ENCODE measurements at regions not wholly inside any gene's neighbourhood (a gene's known extent, or its start where the extent isn't known, plus 50 kb on each side); places are given as distances from the start of the nearest gene placed in this dataset.

DNA sequence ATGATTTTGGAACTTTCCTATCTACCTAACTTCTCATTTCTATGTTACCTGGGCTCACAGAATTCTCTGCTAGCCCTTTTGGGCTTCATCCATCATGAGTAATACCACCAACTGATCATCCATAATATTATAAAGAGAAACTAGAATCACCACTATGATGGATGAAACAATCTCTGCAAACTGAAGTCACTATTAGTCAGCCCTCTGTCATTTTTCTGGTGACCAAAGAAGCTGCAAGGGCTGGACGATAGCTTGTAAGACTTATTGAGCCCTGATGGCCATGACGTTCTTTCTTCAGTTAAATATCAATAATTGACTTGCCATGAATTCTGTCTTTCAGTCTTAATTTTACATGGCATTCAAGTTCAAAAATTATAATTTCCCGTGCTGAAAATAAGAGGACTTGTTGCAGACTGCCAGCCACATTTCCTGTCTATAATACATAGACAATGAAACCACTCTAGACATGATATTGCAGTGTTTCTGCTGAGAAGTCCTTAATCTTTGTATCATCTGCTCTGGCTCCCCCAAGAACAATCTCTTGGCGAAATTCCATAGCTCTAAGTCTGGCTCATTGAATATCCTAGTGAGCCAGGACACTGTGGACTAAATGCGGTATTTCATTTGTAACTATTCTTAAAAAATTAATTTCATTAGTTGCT lies 655.0 kb upstream of the CAMK1G start:
- H3K27me3 ChIP-seq (ENCODE audit: insufficient read depth, low read length, poor library complexity, severe bottlenecking), result no peaks in the 10 kb centered on the region
- no peaks in the 10 kb centered on the region for H3F3A ChIP-seq (ENCODE audit: low read depth)
- no peak overlapping the region for H2AFZ ChIP-seq (ENCODE audit: low read length)
- no peaks in the 10 kb centered on the region for H3K36me3 ChIP-seq (ENCODE audit: insufficient read depth, low read length)
- no peaks in the 10 kb centered on the region for H4K20me1 ChIP-seq (ENCODE audit: insufficient read depth, low read length, poor library complexity, severe bottlenecking)
- H3K9me2 ChIP-seq (replicated peaks; ENCODE audit: low read depth, low read length), result no peaks in the 10 kb centered on the region
- H3K4me2 ChIP-seq (ENCODE audit: low read depth, low read length, poor library complexity, severe bottlenecking), result no peak overlapping the region
- H3K4me3 ChIP-seq (ENCODE audit: low read length, poor library complexity, severe bottlenecking), result no peak overlapping the region
- no peaks in the 10 kb centered on the region for H3K79me2 ChIP-seq (ENCODE audit: insufficient read depth, low read length)
- H3K4me1 ChIP-seq (ENCODE audit: insufficient read depth, low read length, poor library complexity, severe bottlenecking), result no peaks in the 10 kb centered on the region
- no peaks in the 10 kb centered on the region for H3K9me3 ChIP-seq (ENCODE audit: insufficient read depth, low read depth, low read length)
- H3K9ac ChIP-seq (ENCODE audit: low read depth, low read length, poor library complexity, severe bottlenecking), result no peak overlapping the region
- no peak for TF ChIP-seq EZH2phosphoT487 (IDR thresholded peaks at IDR 0.05; ENCODE audit: borderline replicate concordance)

DNA sequence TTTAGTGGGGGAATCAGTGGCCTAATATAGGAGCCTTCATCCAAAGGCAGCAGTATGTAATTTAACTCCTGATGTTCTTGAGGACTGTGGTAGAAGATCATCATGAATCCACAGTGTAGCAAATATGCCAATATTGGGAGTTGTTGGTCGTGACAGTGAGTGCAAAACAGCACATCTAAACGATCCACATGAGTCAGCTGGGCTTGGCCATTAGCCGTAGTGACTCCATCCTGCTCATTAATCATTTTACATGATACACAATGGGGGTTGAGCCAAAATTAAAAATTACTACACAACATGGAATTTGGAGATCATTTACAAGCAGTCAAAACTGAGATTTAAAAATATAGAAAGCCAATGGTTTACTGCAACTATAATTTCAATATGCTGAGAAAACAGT lies 653.9 kb upstream of the CAMK1G start:
- no peaks in the 10 kb centered on the region for H3F3A ChIP-seq (ENCODE audit: low read depth)
- H3K9ac ChIP-seq (ENCODE audit: low read depth, low read length, poor library complexity, severe bottlenecking), result no peak overlapping the region
- H3K4me1 ChIP-seq (ENCODE audit: insufficient read depth, low read length, poor library complexity, severe bottlenecking), result no peaks in the 10 kb centered on the region
- H4K20me1 ChIP-seq (ENCODE audit: insufficient read depth, low read length, poor library complexity, severe bottlenecking), result no peaks in the 10 kb centered on the region
- no peak for TF ChIP-seq EZH2phosphoT487 (IDR thresholded peaks at IDR 0.05; ENCODE audit: borderline replicate concordance)
- TF ChIP-seq, protein P1, sequence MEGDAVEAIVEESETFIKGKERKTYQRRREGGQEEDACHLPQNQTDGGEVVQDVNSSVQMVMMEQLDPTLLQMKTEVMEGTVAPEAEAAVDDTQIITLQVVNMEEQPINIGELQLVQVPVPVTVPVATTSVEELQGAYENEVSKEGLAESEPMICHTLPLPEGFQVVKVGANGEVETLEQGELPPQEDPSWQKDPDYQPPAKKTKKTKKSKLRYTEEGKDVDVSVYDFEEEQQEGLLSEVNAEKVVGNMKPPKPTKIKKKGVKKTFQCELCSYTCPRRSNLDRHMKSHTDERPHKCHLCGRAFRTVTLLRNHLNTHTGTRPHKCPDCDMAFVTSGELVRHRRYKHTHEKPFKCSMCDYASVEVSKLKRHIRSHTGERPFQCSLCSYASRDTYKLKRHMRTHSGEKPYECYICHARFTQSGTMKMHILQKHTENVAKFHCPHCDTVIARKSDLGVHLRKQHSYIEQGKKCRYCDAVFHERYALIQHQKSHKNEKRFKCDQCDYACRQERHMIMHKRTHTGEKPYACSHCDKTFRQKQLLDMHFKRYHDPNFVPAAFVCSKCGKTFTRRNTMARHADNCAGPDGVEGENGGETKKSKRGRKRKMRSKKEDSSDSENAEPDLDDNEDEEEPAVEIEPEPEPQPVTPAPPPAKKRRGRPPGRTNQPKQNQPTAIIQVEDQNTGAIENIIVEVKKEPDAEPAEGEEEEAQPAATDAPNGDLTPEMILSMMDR (conservative IDR thresholded peaks at IDR 0.05; ENCODE audit: low read length), result no peak
- no peaks in the 10 kb centered on the region for H3K9me2 ChIP-seq (replicated peaks; ENCODE audit: low read depth, low read length)
- H3K4me3 ChIP-seq (ENCODE audit: low read length, poor library complexity, severe bottlenecking), result no peak overlapping the region
- no peaks in the 10 kb centered on the region for H3K36me3 ChIP-seq (ENCODE audit: insufficient read depth, low read length)
- no peaks in the 10 kb centered on the region for H3K27me3 ChIP-seq (ENCODE audit: insufficient read depth, low read length, poor library complexity, severe bottlenecking)
- no peaks in the 10 kb centered on the region for H3K79me2 ChIP-seq (ENCODE audit: insufficient read depth, low read length)
- H3K4me2 ChIP-seq (ENCODE audit: low read depth, low read length, poor library complexity, severe bottlenecking), result no peak overlapping the region
- no peak overlapping the region for H2AFZ ChIP-seq (ENCODE audit: low read length)
- H3K9me3 ChIP-seq (ENCODE audit: insufficient read depth, low read depth, low read length), result no peaks in the 10 kb centered on the region

DNA sequence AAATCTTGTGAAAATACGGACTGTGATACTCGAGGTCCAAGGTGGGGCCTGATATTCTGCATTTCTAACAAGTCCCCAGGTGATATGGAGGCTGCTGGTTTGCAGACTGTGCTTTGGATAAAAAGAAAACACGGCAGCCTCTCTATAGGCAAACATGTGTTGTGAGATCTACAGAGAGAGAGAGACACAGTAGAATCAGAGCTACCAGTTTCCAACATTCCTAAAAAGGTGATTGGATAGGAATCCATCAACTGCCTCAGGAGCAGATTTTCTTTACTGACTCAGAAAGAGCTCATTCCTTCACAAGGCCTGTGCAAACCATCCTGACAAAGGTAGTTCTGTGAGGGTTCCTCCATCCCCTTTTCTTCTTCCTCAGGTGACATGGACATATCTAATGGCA lies 651.6 kb upstream of the CAMK1G start:
- no peak overlapping the region for H3K4me3 ChIP-seq (ENCODE audit: low read length, poor library complexity, severe bottlenecking)
- TF ChIP-seq, protein P1 (conservative IDR thresholded peaks at IDR 0.05; ENCODE audit: low read length), result no peak
- TF ChIP-seq EZH2phosphoT487 (IDR thresholded peaks at IDR 0.05; ENCODE audit: borderline replicate concordance), result no peak
- H3K4me1 ChIP-seq (ENCODE audit: insufficient read depth, low read length, poor library complexity, severe bottlenecking), result no peaks in the 10 kb centered on the region
- H3F3A ChIP-seq (ENCODE audit: low read depth), result no peaks in the 10 kb centered on the region
- no peak overlapping the region for H3K9ac ChIP-seq (ENCODE audit: low read depth, low read length, poor library complexity, severe bottlenecking)
- H3K27me3 ChIP-seq (ENCODE audit: insufficient read depth, low read length, poor library complexity, severe bottlenecking), result no peaks in the 10 kb centered on the region
- H3K9me2 ChIP-seq (replicated peaks; ENCODE audit: low read depth, low read length), result no peaks in the 10 kb centered on the region
- no peaks in the 10 kb centered on the region for H3K36me3 ChIP-seq (ENCODE audit: insufficient read depth, low read length)
- H4K20me1 ChIP-seq (ENCODE audit: insufficient read depth, low read length, poor library complexity, severe bottlenecking), result no peaks in the 10 kb centered on the region
- no peaks in the 10 kb centered on the region for H3K9me3 ChIP-seq (ENCODE audit: insufficient read depth, low read depth, low read length)
- no peaks in the 10 kb centered on the region for H3K79me2 ChIP-seq (ENCODE audit: insufficient read depth, low read length)
- no peak overlapping the region for H3K4me2 ChIP-seq (ENCODE audit: low read depth, low read length, poor library complexity, severe bottlenecking)
- H2AFZ ChIP-seq (ENCODE audit: low read length), result no peak overlapping the region

DNA sequence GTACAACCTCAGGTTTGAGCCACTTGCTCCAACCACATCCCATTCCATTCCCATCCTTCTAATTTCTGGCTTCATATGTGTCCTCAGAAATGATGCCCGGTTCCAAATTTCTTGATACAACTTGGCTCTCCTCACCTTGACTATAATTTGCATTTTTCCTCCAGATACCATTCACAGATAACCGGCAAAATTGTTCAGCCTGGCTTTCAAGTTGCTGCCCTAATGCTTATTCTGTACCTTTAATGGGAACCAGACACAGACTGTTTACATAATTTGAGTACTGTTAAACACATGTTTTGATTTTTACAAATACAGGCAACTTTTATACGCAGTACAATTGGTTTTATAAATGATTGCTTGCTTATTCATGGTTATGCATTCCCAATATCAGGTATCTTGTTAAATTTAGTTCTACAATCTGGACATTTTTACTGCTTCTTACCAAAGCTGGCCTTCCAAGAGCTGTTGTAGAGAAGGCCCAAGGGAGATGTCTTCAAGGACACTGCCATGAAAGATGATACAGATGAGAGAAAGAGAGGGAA lies 649.5 kb upstream of the CAMK1G start:
- no peak overlapping the region for H3K4me2 ChIP-seq (ENCODE audit: low read depth, low read length, poor library complexity, severe bottlenecking)
- TF ChIP-seq EZH2phosphoT487 (IDR thresholded peaks at IDR 0.05; ENCODE audit: borderline replicate concordance), result no peak
- TF ChIP-seq, protein P1 (conservative IDR thresholded peaks at IDR 0.05; ENCODE audit: low read length), result no peak
- H2AFZ ChIP-seq (ENCODE audit: low read length), result no peak overlapping the region
- no peaks in the 10 kb centered on the region for H3K79me2 ChIP-seq (ENCODE audit: insufficient read depth, low read length)
- H3K27me3 ChIP-seq (ENCODE audit: insufficient read depth, low read length, poor library complexity, severe bottlenecking), result no peaks in the 10 kb centered on the region
- no peaks in the 10 kb centered on the region for H3K9me2 ChIP-seq (replicated peaks; ENCODE audit: low read depth, low read length)
- no peaks in the 10 kb centered on the region for H3F3A ChIP-seq (ENCODE audit: low read depth)
- H3K4me3 ChIP-seq (ENCODE audit: low read length, poor library complexity, severe bottlenecking), result no peak overlapping the region
- no peak overlapping the region for H3K9ac ChIP-seq (ENCODE audit: low read depth, low read length, poor library complexity, severe bottlenecking)
- no peaks in the 10 kb centered on the region for H3K9me3 ChIP-seq (ENCODE audit: insufficient read depth, low read depth, low read length)
- no peaks in the 10 kb centered on the region for H4K20me1 ChIP-seq (ENCODE audit: insufficient read depth, low read length, poor library complexity, severe bottlenecking)
- H3K36me3 ChIP-seq (ENCODE audit: insufficient read depth, low read length), result no peaks in the 10 kb centered on the region
- H3K4me1 ChIP-seq (ENCODE audit: insufficient read depth, low read length, poor library complexity, severe bottlenecking), result no peaks in the 10 kb centered on the region

All from Loucy (cell line).